ENCODE measurements at regions not wholly inside any gene's neighbourhood (a gene's known extent, or its start where the extent isn't known, plus 50 kb on each side); places are given as distances from the start of the nearest gene placed in this dataset.

DNA sequence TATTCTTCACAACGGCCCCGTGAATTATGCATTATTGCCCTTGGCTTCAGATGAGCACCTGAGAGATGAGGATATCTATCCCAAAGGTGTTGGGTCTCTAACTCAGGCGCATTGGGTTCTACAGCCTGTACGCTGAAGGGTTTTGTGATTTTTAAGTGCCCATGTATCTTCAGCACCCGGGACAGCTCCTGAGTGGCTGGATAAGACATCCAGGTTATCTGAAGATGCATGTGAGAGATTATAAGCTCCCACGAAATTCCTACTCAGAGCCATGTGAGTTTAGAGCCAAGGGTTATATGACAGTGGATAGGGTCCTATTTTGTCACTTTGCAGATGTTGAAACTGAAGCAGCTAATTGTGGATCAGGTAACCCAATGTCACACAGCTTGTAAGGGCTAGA lies 612.3 kb upstream of the EEF2KMT start:
- TF ChIP-seq, protein P1, sequence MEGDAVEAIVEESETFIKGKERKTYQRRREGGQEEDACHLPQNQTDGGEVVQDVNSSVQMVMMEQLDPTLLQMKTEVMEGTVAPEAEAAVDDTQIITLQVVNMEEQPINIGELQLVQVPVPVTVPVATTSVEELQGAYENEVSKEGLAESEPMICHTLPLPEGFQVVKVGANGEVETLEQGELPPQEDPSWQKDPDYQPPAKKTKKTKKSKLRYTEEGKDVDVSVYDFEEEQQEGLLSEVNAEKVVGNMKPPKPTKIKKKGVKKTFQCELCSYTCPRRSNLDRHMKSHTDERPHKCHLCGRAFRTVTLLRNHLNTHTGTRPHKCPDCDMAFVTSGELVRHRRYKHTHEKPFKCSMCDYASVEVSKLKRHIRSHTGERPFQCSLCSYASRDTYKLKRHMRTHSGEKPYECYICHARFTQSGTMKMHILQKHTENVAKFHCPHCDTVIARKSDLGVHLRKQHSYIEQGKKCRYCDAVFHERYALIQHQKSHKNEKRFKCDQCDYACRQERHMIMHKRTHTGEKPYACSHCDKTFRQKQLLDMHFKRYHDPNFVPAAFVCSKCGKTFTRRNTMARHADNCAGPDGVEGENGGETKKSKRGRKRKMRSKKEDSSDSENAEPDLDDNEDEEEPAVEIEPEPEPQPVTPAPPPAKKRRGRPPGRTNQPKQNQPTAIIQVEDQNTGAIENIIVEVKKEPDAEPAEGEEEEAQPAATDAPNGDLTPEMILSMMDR (IDR thresholded peaks at IDR 0.05; ENCODE audit: insufficient read depth, low read length, missing control alignments): no peak
- DNase-seq (ENCODE audit: low read depth, low spot score): no peak
- no peak overlapping the region for H3K4me3 ChIP-seq (ENCODE audit: low read depth, low read length)
- ChIA-PET POLR2A (no interaction called here), CTCF (no interaction called here)

DNA sequence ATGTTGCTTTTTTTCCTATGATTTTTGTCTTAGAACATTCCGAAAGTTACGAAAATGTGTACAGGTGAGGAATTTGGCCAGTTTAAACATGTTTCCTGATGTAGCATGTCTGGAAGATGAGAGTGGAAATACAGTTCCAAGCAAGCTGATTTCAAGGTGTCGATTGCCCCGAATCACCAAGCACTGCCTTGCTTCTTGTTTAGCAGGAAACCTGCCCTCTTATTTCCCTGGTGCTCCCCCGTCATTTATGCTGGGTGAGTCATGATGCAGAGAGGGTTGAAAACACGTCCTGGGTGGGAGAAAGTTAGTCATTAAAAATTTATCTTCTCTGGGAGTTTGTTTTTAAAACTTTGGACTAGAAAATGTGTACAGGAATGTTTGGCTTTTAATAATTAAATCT lies 608.6 kb upstream of the EEF2KMT start:
- TF ChIP-seq, protein P1 (IDR thresholded peaks at IDR 0.05; ENCODE audit: insufficient read depth, low read length, missing control alignments): no peak
- CTCF ChIA-PET: no interaction called here
- H3K4me3 ChIP-seq (ENCODE audit: low read depth, low read length): no peak overlapping the region
- POLR2A ChIA-PET: no interaction called here
- no peak for DNase-seq (ENCODE audit: low read depth, low spot score)

GRCh38 chr16:5704271-5704670 lies 606.7 kb upstream of the EEF2KMT start:
- CTCF ChIA-PET: no interaction called here
- no peak overlapping the region for H3K4me3 ChIP-seq (ENCODE audit: low read depth, low read length)
- DNase-seq (ENCODE audit: low read depth, low spot score): no peak
- POLR2A ChIA-PET: no interaction called here
- TF ChIP-seq, protein P1 (IDR thresholded peaks at IDR 0.05; ENCODE audit: insufficient read depth, low read length, missing control alignments): no peak

- no peak for DNase-seq (ENCODE audit: low read depth, low spot score)
- CTCF ChIA-PET: no interaction called here
- POLR2A ChIA-PET: no interaction called here
Observed at GRCh38 chr16:5693426-5693825, 595.8 kb upstream of the EEF2KMT start.

GRCh38 chr16:5681966-5682365 lies 584.4 kb upstream of the EEF2KMT start:
- H3K4me3 ChIP-seq (ENCODE audit: low read depth, low read length): no peak overlapping the region
- TF ChIP-seq, protein P1 (IDR thresholded peaks at IDR 0.05; ENCODE audit: insufficient read depth, low read length, missing control alignments): no peak
- ChIA-PET CTCF (no interaction called here), POLR2A (no interaction called here)
- no peak for DNase-seq (ENCODE audit: low read depth, low spot score)

More at GRCh38 chr16:5693426-5693825, 595.8 kb upstream of the EEF2KMT start:
- TF ChIP-seq, protein P1 (IDR thresholded peaks at IDR 0.05; ENCODE audit: insufficient read depth, low read length, missing control alignments): no peak
- H3K4me3 ChIP-seq (ENCODE audit: low read depth, low read length): no peak overlapping the region

GRCh38 chr16:5678371-5678770 lies 580.8 kb upstream of the EEF2KMT start:
- DNase-seq (ENCODE audit: low read depth, low spot score): no peak
- ChIA-PET CTCF (no interaction called here), POLR2A (no interaction called here)
- TF ChIP-seq, protein P1 (IDR thresholded peaks at IDR 0.05; ENCODE audit: insufficient read depth, low read length, missing control alignments): no peak
- no peak overlapping the region for H3K4me3 ChIP-seq (ENCODE audit: low read depth, low read length)

Measured in AG04449 (cell line).